ENCODE measurements at regions not wholly inside any gene's neighbourhood (a gene's known extent, or its start where the extent isn't known, plus 50 kb on each side); places are given as distances from the start of the nearest gene placed in this dataset.

DNA sequence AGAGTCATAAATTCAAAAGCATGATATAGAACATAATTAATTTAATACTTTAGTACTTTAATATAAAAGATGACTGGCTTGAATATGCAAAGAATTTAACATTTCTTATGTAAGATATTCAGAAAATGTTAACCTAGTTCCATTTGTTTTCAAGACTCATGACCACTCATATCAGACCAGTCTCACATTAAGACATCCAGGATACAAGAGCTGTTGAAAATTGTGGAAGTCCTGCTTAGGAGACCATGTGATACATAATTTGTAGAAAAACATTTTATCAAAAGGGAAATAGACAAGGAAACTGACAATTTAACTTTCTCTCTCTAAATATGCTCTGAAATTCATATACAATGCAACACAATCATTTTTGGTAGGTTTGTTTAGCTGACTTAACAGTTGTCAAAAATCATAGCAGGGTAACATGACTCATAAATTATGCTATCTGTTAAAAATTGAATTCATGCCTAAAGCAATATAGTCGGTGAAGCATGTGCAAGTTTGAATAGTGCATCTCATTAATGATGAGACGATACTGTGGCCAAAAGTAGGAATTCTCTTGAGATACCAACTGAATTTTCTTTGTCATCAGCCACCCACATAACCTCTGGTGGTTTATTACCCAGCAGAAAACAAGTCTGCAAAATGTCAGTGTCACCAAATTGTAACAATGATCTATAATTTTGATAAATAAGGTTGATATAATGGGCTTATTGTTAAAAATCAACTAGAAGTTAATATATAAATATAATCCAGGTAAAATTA, 211.4 kb downstream of the GASK1B start:
- no peak for DNase-seq

DNA sequence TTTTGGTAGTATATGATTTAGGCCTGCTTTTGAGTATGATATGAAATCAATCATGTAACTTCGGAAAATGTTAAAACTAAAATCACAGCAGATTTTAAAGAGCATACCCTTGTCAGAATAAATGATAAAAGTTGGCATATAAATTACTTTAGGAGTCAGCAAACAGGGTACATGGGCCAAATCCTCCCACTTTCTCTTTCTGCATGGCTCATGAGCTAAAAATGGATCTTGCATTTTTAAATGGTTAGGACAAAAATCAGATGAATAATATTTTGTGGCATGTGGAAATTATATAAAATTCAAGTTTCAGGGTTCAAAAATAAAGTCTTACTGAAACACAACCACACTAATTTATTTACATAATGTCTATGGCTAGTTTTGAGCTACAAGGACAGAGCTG, 214.9 kb downstream of the GASK1B start:
- no peak for DNase-seq

GRCh38 chr4:157942017-157942416, 230.8 kb downstream of the GASK1B start:
- DNase-seq: no peak

GRCh38 chr4:157934151-157934550, 238.7 kb downstream of the GASK1B start:
- DNase-seq: no peak

- DNase-seq: no peak
These were observed 239.9 kb downstream of the GASK1B start for GRCh38 chr4:157932936-157933335.

- DNase-seq: no peak
These were observed 243.3 kb downstream of the GASK1B start for GRCh38 chr4:157929486-157929885.

- DNase-seq: no peak
These were observed 254.6 kb downstream of the GASK1B start for GRCh38 chr4:157918036-157918832.

DNA sequence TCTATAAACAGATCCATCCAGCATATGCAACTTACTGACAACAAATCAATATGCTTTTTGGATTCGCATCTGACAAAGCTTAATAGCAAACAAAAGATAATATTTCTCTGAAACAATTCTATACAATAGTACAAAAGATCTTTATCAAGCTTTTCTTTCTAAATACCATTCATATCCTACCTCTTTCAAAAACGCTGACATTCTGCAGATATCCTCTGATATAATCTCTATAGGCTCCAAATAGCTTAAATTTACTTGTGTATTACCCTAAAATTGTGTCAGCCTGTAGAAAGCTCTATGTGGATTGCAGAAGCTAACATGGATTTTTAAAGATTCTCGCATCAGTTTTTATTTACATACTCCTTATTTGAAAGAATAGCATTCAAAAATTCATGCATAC, 260.6 kb downstream of the GASK1B start:
- no peak for DNase-seq

- DNase-seq: no peak
These were observed 261.2 kb downstream of the GASK1B start for GRCh38 chr4:157911662-157912061.

DNA sequence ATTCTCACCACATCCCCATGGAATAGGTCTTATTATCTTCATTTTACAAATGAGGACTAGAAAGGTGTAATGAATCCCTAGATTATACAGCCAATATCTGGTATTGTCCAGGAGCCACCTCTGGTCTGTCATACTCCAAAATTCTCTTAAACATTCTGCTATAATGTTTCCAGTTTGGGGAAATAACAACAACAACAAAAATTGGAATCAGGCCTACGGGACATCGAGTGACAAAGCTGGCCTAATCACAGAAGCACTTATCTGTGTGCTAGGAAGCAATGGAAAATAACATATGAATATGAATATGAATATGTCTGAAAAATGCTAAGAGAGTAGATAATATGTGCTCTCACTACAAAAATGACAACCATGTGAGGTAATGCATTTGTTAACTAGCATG, 264.1 kb downstream of the GASK1B start:
- no peak for DNase-seq

DNA sequence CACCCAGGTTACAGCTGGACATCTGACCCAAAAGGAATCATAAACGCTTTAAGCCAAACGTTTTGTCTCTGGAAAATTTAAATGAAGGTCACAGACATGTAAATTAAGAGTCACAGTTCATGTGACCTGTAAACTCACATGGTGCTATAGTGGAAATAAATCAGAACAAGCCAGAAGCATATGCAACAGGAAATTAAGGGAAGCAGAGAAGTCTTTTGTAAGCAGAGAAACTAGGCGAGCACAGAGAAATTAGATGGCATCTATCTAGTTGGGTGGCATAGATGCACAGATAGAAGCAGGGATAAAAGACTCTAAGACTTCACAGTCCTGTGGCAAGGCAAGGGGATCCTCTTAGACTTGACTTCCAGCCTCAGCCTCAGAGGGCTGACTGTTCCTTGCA, 264.8 kb downstream of the GASK1B start:
- DNase-seq: no peak

DNA sequence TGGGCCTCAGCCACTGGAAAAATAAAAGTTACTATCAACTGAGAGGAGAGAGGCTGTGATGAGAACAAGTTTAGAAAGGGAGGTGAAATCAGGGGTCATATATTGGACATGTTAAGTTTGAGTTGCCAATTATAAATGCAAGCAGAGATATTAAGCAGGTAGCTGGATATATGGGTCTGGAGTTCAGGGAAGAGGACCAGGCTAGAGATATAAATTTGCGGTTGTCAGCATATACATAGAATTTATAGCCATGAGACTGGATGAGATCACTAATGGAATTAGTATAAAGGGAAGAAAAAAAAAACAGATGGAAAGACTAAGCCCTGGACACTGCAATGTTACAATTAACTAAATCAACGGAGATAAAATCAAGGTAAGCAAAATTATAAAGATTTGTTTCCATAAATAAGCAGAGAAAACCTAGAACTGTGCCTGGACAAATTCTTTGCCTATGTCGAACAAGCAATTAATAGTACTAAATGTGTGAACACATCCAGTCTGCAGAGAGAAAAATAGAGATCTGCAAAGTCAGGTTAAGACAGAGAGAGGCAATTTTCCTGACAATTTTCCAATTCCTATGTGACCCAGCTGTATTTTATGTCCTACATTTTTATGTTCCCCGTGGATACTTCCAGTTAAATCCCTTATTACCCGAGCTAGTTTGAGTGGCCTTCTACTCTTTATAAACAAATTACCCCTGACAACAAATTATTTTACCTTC, 265.4 kb downstream of the GASK1B start:
- DNase-seq: no peak

GRCh38 chr4:157898836-157899605, 273.8 kb downstream of the GASK1B start:
- DNase-seq: no peak

DNA sequence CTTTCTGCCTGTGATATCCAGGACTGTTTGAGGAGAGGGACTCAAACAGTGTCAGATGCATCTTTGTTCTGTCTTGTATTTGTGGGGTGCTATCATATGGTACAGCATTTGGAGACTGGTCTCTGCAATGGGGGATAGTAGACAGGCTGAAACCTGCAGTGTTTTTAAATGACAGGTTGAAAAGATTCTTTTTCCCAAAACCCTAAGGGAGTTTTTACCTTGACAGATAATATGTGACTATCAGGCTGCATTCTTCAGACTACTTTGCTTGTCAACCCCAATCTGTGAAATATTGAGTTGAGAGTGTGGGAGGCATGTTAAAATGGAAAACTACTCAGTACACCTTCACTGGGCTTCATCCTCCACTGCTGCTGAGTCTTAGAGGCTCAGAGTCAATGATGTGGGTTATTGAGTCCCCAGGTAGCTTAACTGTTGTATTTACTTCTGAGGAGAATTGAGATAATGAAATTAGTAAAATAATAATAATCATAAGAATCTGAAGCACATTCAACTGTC, 274.9 kb downstream of the GASK1B start:
- DNase-seq: no peak

DNA sequence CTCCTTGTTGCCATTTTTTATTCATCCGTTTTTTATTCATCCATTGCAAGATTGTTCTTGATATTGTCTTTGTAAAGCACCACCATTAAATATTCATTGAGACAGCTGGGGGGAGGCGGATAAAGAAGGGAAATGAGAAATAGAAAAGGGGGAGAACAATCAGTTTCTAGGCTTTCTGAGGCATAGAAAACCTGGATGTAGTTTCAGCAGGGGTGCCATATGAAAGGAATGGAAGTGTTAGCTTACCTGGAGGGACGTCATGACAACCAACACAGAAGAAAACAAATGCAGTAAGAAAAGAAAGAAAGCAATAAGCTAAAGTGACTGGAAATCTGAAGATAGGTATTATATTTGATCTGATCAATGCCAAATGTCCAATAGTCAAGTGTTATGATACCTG, 276.1 kb downstream of the GASK1B start:
- no peak for DNase-seq

DNA sequence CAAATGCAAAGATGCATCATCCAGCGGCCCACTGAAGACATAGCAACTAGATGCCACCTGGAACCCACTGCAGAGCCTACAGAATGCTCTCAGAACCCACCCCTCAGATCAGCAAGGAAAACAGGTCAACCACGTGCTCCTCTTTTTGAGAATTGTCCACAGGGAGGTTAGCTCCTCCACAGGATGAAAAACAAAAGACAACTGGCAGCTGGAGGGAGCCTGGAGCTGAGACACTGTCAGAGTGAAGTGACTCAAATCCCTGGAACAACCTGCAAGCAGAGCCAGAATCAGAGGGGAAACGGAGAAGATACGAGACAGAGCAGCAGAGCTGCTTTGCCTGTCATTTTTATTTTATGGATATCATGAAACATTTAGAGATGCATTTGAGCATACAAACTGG, 277.6 kb downstream of the GASK1B start:
- DNase-seq: no peak

DNA sequence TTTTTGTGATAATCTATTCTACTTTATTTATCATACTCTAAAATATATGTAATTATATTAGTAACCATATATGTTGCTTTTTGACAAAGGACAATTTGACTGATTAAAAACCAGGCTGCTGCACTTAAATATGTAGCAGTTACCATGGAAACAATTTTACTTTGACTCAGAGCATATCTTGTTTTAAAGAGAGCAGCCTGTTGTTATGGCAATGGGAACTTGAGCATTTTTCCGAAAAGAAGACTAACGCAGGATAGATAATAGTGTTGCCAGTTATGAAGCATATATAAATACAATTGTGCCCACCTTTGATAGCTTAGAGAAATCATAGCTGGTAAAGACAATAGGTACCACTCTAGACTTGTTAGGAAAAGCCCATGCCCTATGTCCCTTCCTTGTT, 283.0 kb downstream of the GASK1B start:
- DNase-seq: no peak

GRCh38 chr4:157888281-157888680, 284.5 kb downstream of the GASK1B start:
- DNase-seq: no peak

DNA sequence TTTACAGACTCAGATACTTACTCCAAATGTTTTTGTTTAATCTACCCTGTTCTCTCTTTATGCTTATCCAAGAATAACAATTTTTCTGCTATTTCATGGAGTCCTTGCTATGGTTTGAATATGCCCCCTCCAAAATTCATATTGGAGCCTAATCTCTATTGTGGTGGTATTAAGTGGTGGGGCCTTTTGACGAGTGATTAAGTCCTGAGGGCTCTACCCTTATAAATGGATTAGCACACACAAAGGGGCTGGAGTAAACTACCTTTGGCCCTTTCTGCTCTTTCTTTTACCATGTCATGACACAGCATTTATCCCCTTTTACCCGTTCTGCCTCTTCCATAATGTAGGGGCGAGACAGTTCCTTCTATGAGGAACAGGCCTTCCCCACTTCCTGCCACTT, 285.5 kb downstream of the GASK1B start:
- DNase-seq: no peak

DNA sequence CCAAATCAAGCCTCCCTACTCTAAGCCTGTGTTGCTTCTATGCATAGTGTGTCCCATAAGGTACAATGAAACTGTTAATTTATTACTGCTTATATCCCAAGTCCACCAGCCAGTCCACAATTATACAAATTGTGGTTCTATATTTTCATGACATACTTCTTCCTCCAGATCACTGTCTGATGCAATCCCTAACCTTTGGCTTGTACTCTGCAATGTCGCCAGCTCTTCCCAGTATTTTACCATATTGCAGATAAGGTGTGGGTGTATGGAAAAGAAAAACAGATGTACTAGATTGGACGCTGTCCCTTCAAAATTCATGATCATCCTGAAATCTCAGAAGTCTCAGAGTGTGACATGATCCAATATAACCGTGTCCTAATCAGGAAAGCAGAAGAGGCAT, 286.2 kb downstream of the GASK1B start:
- no peak for DNase-seq

GRCh38 chr4:157885811-157886210, 287.0 kb downstream of the GASK1B start:
- DNase-seq: no peak

GRCh38 chr4:157882901-157883300, 289.9 kb downstream of the GASK1B start:
- no peak for DNase-seq

- DNase-seq: no peak
These were observed 292.1 kb downstream of the GASK1B start for GRCh38 chr4:157880761-157881160.
